Liver (tissue), 8 donors: ENCODE measurements at regions not wholly inside any gene's neighbourhood (a gene's known extent, or its start where the extent isn't known, plus 50 kb on each side); places are given as distances from the start of the nearest gene placed in this dataset.

Experiments
- DNase-seq: peaks from one replicate; pipeline ENCODE4 v3.0.0-alpha.2; 2017; ENCODE audit warnings: low spot score
- H3K27ac ChIP-seq, 2 donors: one replicate each; pipeline ENCODE4 v1.7.0; 2013; ENCODE audit warnings: inconsistent platforms in 2 of 2, low read length in 2 of 2, control low read depth in 1 of 2, low read depth in 1 of 2, mild to moderate bottlenecking in 1 of 2
- H3K27me3 ChIP-seq, 4 donors: one replicate each; pipeline versions ENCODE4 v1.6.1 to v1.7.0; 2013; ENCODE audit warnings: low read length in 3 of 4, inconsistent platforms in 1 of 4, mild to moderate bottlenecking in 1 of 4, moderate library complexity in 1 of 4; ENCODE audit not compliant: control insufficient read depth in 4 of 4, insufficient read depth in 4 of 4
- H3K36me3 ChIP-seq, 4 donors: one replicate each; pipeline versions ENCODE4 v1.6.1 to v1.7.0; 2013; ENCODE audit warnings: low read length in 3 of 4, mild to moderate bottlenecking in 3 of 4, low read depth in 1 of 4, moderate library complexity in 1 of 4; ENCODE audit not compliant: control insufficient read depth in 4 of 4, insufficient read depth in 3 of 4
- H3K4me1 ChIP-seq, 4 donors: one replicate each; pipeline versions ENCODE4 v1.6.1 to v1.7.0; 2013; ENCODE audit warnings: low read length in 3 of 4, mild to moderate bottlenecking in 3 of 4, moderate library complexity in 1 of 4; ENCODE audit not compliant: control insufficient read depth in 4 of 4, insufficient read depth in 4 of 4
- H3K4me3 ChIP-seq, 3 donors: one replicate each; pipeline versions ENCODE4 v1.6.1 to v1.7.0; 2013; ENCODE audit warnings: low read length in 3 of 3, control low read depth in 1 of 3, low read depth in 1 of 3, mild to moderate bottlenecking in 1 of 3
- H3K9ac ChIP-seq, 2 donors: one replicate each; pipeline ENCODE4 v1.7.0; 2013; ENCODE audit warnings: low read length in 2 of 2, mild to moderate bottlenecking in 2 of 2, moderate library complexity in 2 of 2, control low read depth in 1 of 2, low read depth in 1 of 2
- H3K9me3 ChIP-seq, 4 donors: one replicate each; pipeline versions ENCODE4 v1.6.1 to v1.7.0; 2013; ENCODE audit warnings: low read length in 3 of 4; ENCODE audit not compliant: control insufficient read depth in 4 of 4
- CTCF ChIP-seq: fragments of 150-350 bp; IDR thresholded peaks from 2 replicates; pipeline ENCODE4 v1.5.1; 2017; ENCODE audit warnings: improper control_type of control experiment, low read depth, low read length; ENCODE audit not compliant: missing input control
- EGR1 ChIP-seq, 2 donors: IDR thresholded peaks; 2 replicates each; pipeline ENCODE4 v1.6.1; 2016 to 2018; ENCODE audit warnings: antibody characterized with exemption in 2 of 2, low read depth in 2 of 2
- FOXA1 ChIP-seq: IDR thresholded peaks from 2 replicates; pipeline ENCODE4 v1.6.1; 2016; ENCODE audit warnings: antibody characterized with exemption
- FOXA2 ChIP-seq: IDR thresholded peaks from 2 replicates; pipeline ENCODE4 v1.6.1; 2016; ENCODE audit warnings: antibody characterized with exemption
- GABPA ChIP-seq, 2 donors: IDR thresholded peaks in 1 of 2; conservative IDR thresholded peaks in 1 of 2; 2 replicates each; pipeline ENCODE4 v1.6.1; 2016; ENCODE audit warnings: antibody characterized with exemption in 2 of 2, mild to moderate bottlenecking in 1 of 2, moderate library complexity in 1 of 2
- HNF4A ChIP-seq, 2 donors: conservative IDR thresholded peaks; 2 replicates each; pipeline ENCODE4 v1.6.1; 2016; ENCODE audit warnings: antibody characterized with exemption in 2 of 2, mild to moderate bottlenecking in 2 of 2
- HNF4G ChIP-seq: IDR thresholded peaks from 2 replicates; pipeline ENCODE4 v1.6.1; 2016; ENCODE audit warnings: antibody characterized with exemption
- JUND ChIP-seq, 2 donors: IDR thresholded peaks; 2 replicates each; pipeline ENCODE4 v1.6.1; 2016; ENCODE audit warnings: antibody characterized with exemption in 2 of 2
- MAX ChIP-seq: IDR thresholded peaks from 2 replicates; pipeline ENCODE4 v1.6.1; 2016; ENCODE audit warnings: antibody characterized with exemption
- NR2F2 ChIP-seq: IDR thresholded peaks from 2 replicates; pipeline ENCODE4 v1.6.1; 2016; ENCODE audit warnings: antibody characterized with exemption
- RAD21 ChIP-seq, 2 donors: IDR thresholded peaks; 2 replicates each; pipeline ENCODE4 v1.6.1; 2016; ENCODE audit warnings: antibody characterized with exemption in 2 of 2, mild to moderate bottlenecking in 2 of 2
- REST ChIP-seq: IDR thresholded peaks from 2 replicates; pipeline ENCODE4 v1.6.1; 2016; ENCODE audit warnings: antibody characterized with exemption, mild to moderate bottlenecking
- RXRA ChIP-seq, 2 donors: IDR thresholded peaks; 2 replicates each; pipeline ENCODE4 v1.6.1; 2017 to 2018; ENCODE audit warnings: antibody characterized with exemption in 2 of 2, mild to moderate bottlenecking in 1 of 2
- SP1 ChIP-seq: IDR thresholded peaks from 2 replicates; pipeline ENCODE4 v1.6.1; 2018; ENCODE audit warnings: antibody characterized with exemption, mild to moderate bottlenecking
- YY1 ChIP-seq: IDR thresholded peaks from 2 replicates; pipeline ENCODE4 v1.6.1; 2016; ENCODE audit warnings: antibody characterized with exemption, mild to moderate bottlenecking
- ZBTB33 ChIP-seq: IDR thresholded peaks from 2 replicates; pipeline ENCODE4 v1.6.1; 2016; ENCODE audit warnings: antibody characterized with exemption
- WGBS: extraction: QIAGEN DNeasy Blood & Tissue Kit; methylation state at CpG from one replicate; pipeline ENCODE4 v1.1.7; 2013; 5-methylcytosine and 5-hydroxymethylcytosine counted together
- donor health status: healthy.
- donor health status: healthy.
- donor health status: healthy.
- donor health status: healthy.
- donor health status: healthy.

- Histone ChIP-seq H3K9ac (no peak overlapping the region), H3K27ac (no peak overlapping the region), H3K27me3 (no peaks in the 10 kb centered on the region), H3K36me3 (no peaks in the 10 kb centered on the region), H3K4me3 (no peak overlapping the region), H3K4me1 (no peaks in the 10 kb centered on the region), H3K9me3 (no peaks in the 10 kb centered on the region)
- no peak for DNase-seq
- TF ChIP-seq RXRA (IDR thresholded peaks at IDR 0.05) (no peak), SP1 (no peak), YY1 (no peak), ZBTB33 (no peak), FOXA1 (no peak), HNF4A (conservative IDR thresholded peaks at IDR 0.05) (no peak), NR2F2 (no peak), GABPA (IDR thresholded peaks at IDR 0.05 in 1 of 2, conservative IDR thresholded peaks at IDR 0.05 in 1 of 2) (no peak), JUND (IDR thresholded peaks at IDR 0.05) (no peak), CTCF (no peak), RAD21 (IDR thresholded peaks at IDR 0.05) (no peak), REST (no peak), FOXA2 (no peak), HNF4G (no peak), MAX (no peak)
- WGBS = 78% methylated on average over 4 of the region's 4 CpGs
These were observed 159.2 kb upstream of the SCN7A start for GRCh38 chr2:166653185-166653813.

GRCh38 chr2:166651991-166652390, 157.9 kb upstream of the SCN7A start:
- no peak for DNase-seq
- no peak overlapping the region for H3K27ac ChIP-seq
- no peaks in the 10 kb centered on the region for H3K27me3 ChIP-seq
- no peak overlapping the region for H3K9ac ChIP-seq
- H3K9me3 ChIP-seq = no peaks in the 10 kb centered on the region
- H3K36me3 ChIP-seq = no peaks in the 10 kb centered on the region
- no peak overlapping the region for H3K4me3 ChIP-seq
- no peaks in the 10 kb centered on the region for H3K4me1 ChIP-seq
- TF ChIP-seq RXRA (IDR thresholded peaks at IDR 0.05) = no peak
- no peak for TF ChIP-seq FOXA2
- TF ChIP-seq REST = no peak
- no peak for TF ChIP-seq EGR1 (IDR thresholded peaks at IDR 0.05; ENCODE audit: low read depth in 2 of 2)
- TF ChIP-seq CTCF = no peak
- no peak for TF ChIP-seq GABPA (IDR thresholded peaks at IDR 0.05 in 1 of 2, conservative IDR thresholded peaks at IDR 0.05 in 1 of 2)
- no peak for TF ChIP-seq NR2F2
- no peak for TF ChIP-seq JUND (IDR thresholded peaks at IDR 0.05)
- no peak for TF ChIP-seq FOXA1
